ENCODE measurements at regions not wholly inside any gene's neighbourhood (a gene's known extent, or its start where the extent isn't known, plus 50 kb on each side); places are given as distances from the start of the nearest gene placed in this dataset.

DNA sequence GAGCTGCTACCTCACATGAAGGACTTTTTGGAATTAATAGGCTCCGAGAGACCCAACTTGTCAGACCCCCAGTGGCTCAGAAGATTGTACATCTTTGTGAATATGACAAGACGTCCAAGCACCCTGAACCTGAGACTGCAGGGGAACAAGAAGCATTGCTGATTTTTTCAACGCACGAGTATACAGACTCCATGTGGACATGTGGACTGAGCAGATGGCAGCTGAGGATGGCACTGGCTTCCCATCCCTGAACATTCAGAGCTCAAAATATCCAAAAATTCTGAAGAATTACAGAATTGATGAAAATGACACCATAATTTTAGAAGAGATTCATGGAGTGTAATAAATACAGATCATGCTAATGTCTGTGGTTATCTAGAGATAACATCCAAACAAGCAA is 254.1 kb downstream of the MZT1 start:
- Histone ChIP-seq H3K4me3 (IDR thresholded peaks at IDR 0.05; ENCODE audit: insufficient read depth, low read depth, low read length) (no peak overlapping the region), H4K20me1 (ENCODE audit: insufficient read depth) (no peaks in the 10 kb centered on the region), H2AFZ (ENCODE audit: low read depth) (no peak overlapping the region), H3K27me3 (ENCODE audit: insufficient read depth, low read depth) (no peaks in the 10 kb centered on the region), H3K36me3 (ENCODE audit: insufficient read depth) (no peaks in the 10 kb centered on the region), H3K4me2 (no peak overlapping the region), H3K79me2 (ENCODE audit: insufficient read depth, low read depth) (no peaks in the 10 kb centered on the region), H3K4me1 (ENCODE audit: low read depth, poor library complexity, severe bottlenecking) (no peaks in the 10 kb centered on the region), H3K27ac (no peak overlapping the region), H3K9ac (no peak overlapping the region)
- TF ChIP-seq, protein P1, sequence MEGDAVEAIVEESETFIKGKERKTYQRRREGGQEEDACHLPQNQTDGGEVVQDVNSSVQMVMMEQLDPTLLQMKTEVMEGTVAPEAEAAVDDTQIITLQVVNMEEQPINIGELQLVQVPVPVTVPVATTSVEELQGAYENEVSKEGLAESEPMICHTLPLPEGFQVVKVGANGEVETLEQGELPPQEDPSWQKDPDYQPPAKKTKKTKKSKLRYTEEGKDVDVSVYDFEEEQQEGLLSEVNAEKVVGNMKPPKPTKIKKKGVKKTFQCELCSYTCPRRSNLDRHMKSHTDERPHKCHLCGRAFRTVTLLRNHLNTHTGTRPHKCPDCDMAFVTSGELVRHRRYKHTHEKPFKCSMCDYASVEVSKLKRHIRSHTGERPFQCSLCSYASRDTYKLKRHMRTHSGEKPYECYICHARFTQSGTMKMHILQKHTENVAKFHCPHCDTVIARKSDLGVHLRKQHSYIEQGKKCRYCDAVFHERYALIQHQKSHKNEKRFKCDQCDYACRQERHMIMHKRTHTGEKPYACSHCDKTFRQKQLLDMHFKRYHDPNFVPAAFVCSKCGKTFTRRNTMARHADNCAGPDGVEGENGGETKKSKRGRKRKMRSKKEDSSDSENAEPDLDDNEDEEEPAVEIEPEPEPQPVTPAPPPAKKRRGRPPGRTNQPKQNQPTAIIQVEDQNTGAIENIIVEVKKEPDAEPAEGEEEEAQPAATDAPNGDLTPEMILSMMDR (conservative IDR thresholded peaks at IDR 0.05; ENCODE audit: low read depth, low read length) = no peak

DNA sequence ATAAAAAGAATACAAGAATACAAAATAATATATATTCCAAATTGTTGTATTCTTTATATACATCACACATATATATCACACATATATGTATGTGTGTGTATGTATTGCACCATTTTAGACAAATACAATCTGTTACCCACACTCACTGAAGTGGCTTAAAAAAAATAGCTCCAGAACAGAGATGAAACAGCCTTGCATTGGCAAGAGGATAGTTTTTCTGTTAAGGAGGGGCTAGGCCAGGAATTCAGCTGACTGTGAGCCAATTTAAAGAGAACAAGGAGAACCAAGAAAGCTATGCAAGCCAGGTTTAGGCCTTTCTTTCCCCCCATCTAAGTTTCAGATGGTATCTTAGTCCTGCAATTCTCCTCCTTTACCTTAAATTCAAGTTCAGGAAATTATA is 257.5 kb downstream of the MZT1 start:
- no peak overlapping the region for H3K4me2 ChIP-seq
- TF ChIP-seq, protein P1 (conservative IDR thresholded peaks at IDR 0.05; ENCODE audit: low read depth, low read length) = no peak
- H3K79me2 ChIP-seq (ENCODE audit: insufficient read depth, low read depth) = no peaks in the 10 kb centered on the region
- no peak overlapping the region for H3K4me3 ChIP-seq (IDR thresholded peaks at IDR 0.05; ENCODE audit: insufficient read depth, low read depth, low read length)
- H3K4me1 ChIP-seq (ENCODE audit: low read depth, poor library complexity, severe bottlenecking) = no peaks in the 10 kb centered on the region
- H3K27me3 ChIP-seq (ENCODE audit: insufficient read depth, low read depth) = no peaks in the 10 kb centered on the region
- no peak overlapping the region for H2AFZ ChIP-seq (ENCODE audit: low read depth)
- H3K9ac ChIP-seq = no peak overlapping the region
- H4K20me1 ChIP-seq (ENCODE audit: insufficient read depth) = no peaks in the 10 kb centered on the region
- H3K27ac ChIP-seq = no peak overlapping the region
- H3K36me3 ChIP-seq (ENCODE audit: insufficient read depth) = no peaks in the 10 kb centered on the region

DNA sequence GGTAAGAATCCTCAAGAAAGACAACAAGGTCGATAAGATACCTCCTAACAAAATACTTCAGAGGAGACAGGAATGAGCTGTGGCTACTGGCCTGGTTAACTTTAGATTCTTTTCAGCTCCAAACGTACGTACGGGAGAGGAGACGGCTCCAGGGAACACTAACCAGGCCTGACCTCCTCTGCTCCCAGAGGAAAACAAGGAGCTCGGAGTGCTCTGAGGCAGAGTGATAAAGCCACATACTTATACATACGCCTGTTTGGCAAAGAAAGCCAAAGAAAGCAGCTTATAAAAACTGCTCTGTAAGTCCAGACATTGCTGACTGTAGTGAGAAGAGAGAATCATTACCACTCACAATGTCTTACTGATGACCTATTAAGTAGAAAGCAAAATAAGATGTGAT is 263.9 kb downstream of the MZT1 start:
- TF ChIP-seq, protein P1 (conservative IDR thresholded peaks at IDR 0.05; ENCODE audit: low read depth, low read length) = no peak
- H3K4me3 ChIP-seq (IDR thresholded peaks at IDR 0.05; ENCODE audit: insufficient read depth, low read depth, low read length) = no peak overlapping the region
- no peaks in the 10 kb centered on the region for H3K27me3 ChIP-seq (ENCODE audit: insufficient read depth, low read depth)
- no peaks in the 10 kb centered on the region for H3K36me3 ChIP-seq (ENCODE audit: insufficient read depth)
- H3K9ac ChIP-seq = no peak overlapping the region
- no peaks in the 10 kb centered on the region for H4K20me1 ChIP-seq (ENCODE audit: insufficient read depth)
- H3K27ac ChIP-seq = no peak overlapping the region
- no peaks in the 10 kb centered on the region for H3K4me1 ChIP-seq (ENCODE audit: low read depth, poor library complexity, severe bottlenecking)
- no peak overlapping the region for H2AFZ ChIP-seq (ENCODE audit: low read depth)
- no peak overlapping the region for H3K4me2 ChIP-seq
- H3K79me2 ChIP-seq (ENCODE audit: insufficient read depth, low read depth) = no peaks in the 10 kb centered on the region

DNA sequence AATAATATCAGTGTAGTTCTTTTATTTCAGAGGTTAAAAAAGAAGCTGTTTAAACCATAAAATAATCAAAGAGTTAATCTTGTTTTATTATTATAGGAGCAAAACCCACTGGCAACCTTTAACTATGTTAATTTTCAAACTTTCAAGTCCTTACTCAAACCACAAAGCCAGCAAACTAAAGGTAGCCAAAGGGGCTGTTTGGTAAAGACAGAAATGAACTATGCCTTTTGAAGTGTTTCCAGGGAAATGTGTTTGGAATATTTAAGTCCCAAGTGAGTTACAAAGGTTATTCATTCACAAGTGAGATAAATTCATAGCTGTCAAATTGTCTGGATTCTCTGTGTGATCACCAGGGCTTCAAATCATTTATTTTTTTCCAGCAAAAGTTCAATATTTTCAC is 264.7 kb downstream of the MZT1 start:
- no peaks in the 10 kb centered on the region for H3K4me1 ChIP-seq (ENCODE audit: low read depth, poor library complexity, severe bottlenecking)
- H3K4me2 ChIP-seq = no peak overlapping the region
- no peaks in the 10 kb centered on the region for H3K27me3 ChIP-seq (ENCODE audit: insufficient read depth, low read depth)
- H4K20me1 ChIP-seq (ENCODE audit: insufficient read depth) = no peaks in the 10 kb centered on the region
- H2AFZ ChIP-seq (ENCODE audit: low read depth) = no peak overlapping the region
- no peak overlapping the region for H3K27ac ChIP-seq
- TF ChIP-seq, protein P1 (conservative IDR thresholded peaks at IDR 0.05; ENCODE audit: low read depth, low read length) = no peak
- no peak overlapping the region for H3K4me3 ChIP-seq (IDR thresholded peaks at IDR 0.05; ENCODE audit: insufficient read depth, low read depth, low read length)
- H3K9ac ChIP-seq = no peak overlapping the region
- no peaks in the 10 kb centered on the region for H3K36me3 ChIP-seq (ENCODE audit: insufficient read depth)
- no peaks in the 10 kb centered on the region for H3K79me2 ChIP-seq (ENCODE audit: insufficient read depth, low read depth)

DNA sequence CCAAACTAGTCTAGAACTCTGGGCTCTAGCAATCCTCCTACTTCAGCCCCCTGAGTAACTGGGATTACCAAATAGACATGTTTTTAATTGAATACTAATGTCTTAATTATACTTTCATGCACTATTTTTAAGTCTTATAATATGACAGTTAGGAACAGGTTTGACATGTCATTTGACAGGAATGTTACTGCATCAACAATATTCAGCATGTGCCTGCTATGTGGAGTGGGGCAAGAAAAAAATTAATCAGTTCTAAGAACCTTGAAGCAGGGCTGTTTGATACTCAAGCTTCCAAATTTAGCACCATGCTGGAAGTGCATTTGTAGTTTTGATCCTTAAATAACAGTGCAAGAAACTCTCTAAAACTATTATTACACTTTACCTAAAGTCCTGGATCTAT is 265.3 kb downstream of the MZT1 start:
- Histone ChIP-seq H3K27ac (no peak overlapping the region), H2AFZ (ENCODE audit: low read depth) (no peak overlapping the region), H3K79me2 (ENCODE audit: insufficient read depth, low read depth) (no peaks in the 10 kb centered on the region), H3K9ac (no peak overlapping the region), H3K4me3 (IDR thresholded peaks at IDR 0.05; ENCODE audit: insufficient read depth, low read depth, low read length) (no peak overlapping the region), H3K27me3 (ENCODE audit: insufficient read depth, low read depth) (no peaks in the 10 kb centered on the region), H3K36me3 (ENCODE audit: insufficient read depth) (no peaks in the 10 kb centered on the region), H3K4me1 (ENCODE audit: low read depth, poor library complexity, severe bottlenecking) (no peaks in the 10 kb centered on the region), H4K20me1 (ENCODE audit: insufficient read depth) (no peaks in the 10 kb centered on the region), H3K4me2 (no peak overlapping the region)
- TF ChIP-seq, protein P1 (conservative IDR thresholded peaks at IDR 0.05; ENCODE audit: low read depth, low read length) = no peak
